ENCODE measurements at regions not wholly inside any gene's neighbourhood (a gene's known extent, or its start where the extent isn't known, plus 50 kb on each side); places are given as distances from the start of the nearest gene placed in this dataset.

GRCh38 chr5:125109293-125109692 lies 362.9 kb upstream of the ZNF608 start:
- TF ChIP-seq POLR2A (IDR thresholded peaks at IDR 0.05; ENCODE audit: low read length) (no peak), GATA1 (IDR thresholded peaks at IDR 0.05; ENCODE audit: low read depth, low read length) (no peak)

All from erythroblast (primary cell).